Fibroblast of the conjunctiva (primary cell): ENCODE measurements at regions not wholly inside any gene's neighbourhood (a gene's known extent, or its start where the extent isn't known, plus 50 kb on each side); places are given as distances from the start of the nearest gene placed in this dataset.
A peak's percentile ranks its signal among the peaks of the same experiment; 100 is the strongest.

ENCODE experiments used
- DNase-seq: peaks from one replicate; pipeline ENCODE4 v3.0.0-alpha.2; 2010; ENCODE audit warnings: low read depth

- DNase-seq: no peak
Measured at GRCh38 chr2:49255409-49255971, 101.2 kb upstream of the FSHR start.

GRCh38 chr2:49254401-49254800 is 100.1 kb upstream of the FSHR start:
- DNase-seq: no peak

- DNase-seq: no peak
Measured at GRCh38 chr2:49251766-49252165, 97.5 kb upstream of the FSHR start.

- DNase-seq: no peak
Measured at GRCh38 chr2:49251251-49251650, 96.9 kb upstream of the FSHR start.

- DNase-seq: peak; percentile 93
Measured at GRCh38 chr2:49248506-49248905, 94.2 kb upstream of the FSHR start.

- DNase-seq: peak; percentile 30
Measured at GRCh38 chr2:49241991-49242390, 87.7 kb upstream of the FSHR start.

- DNase-seq: peak; percentile 38
Measured at GRCh38 chr2:49241501-49241900, 87.2 kb upstream of the FSHR start.

GRCh38 chr2:49240608-49241007 is 86.3 kb upstream of the FSHR start:
- peak; percentile 18 for DNase-seq

- no peak for DNase-seq
Measured at GRCh38 chr2:49238604-49238960, 84.3 kb upstream of the FSHR start.

GRCh38 chr2:49237867-49238603 is 83.7 kb upstream of the FSHR start:
- no peak for DNase-seq

GRCh38 chr2:49236316-49236715 is 82.0 kb upstream of the FSHR start:
- DNase-seq: no peak

- DNase-seq: no peak
Measured at GRCh38 chr2:49226360-49226759, 72.0 kb upstream of the FSHR start.

GRCh38 chr2:49225126-49225525 is 70.8 kb upstream of the FSHR start:
- DNase-seq: no peak

GRCh38 chr2:49224426-49225010 is 70.2 kb upstream of the FSHR start:
- DNase-seq: no peak

GRCh38 chr2:49222975-49223528 is 68.7 kb upstream of the FSHR start:
- DNase-seq: no peak

- DNase-seq: no peak
Measured at GRCh38 chr2:49219741-49220140, 65.4 kb upstream of the FSHR start.

GRCh38 chr2:49210191-49210590 is 55.9 kb upstream of the FSHR start:
- no peak for DNase-seq

GRCh38 chr2:49207204-49207603 is 52.9 kb upstream of the FSHR start:
- DNase-seq: no peak
